AG09309 (cell line): ENCODE measurements at regions not wholly inside any gene's neighbourhood (a gene's known extent, or its start where the extent isn't known, plus 50 kb on each side); places are given as distances from the start of the nearest gene placed in this dataset.

Experiments
- DNase-seq: peaks from one replicate; pipeline ENCODE4 v3.0.0-alpha.2; 2010; ENCODE audit warnings: low read depth
- H3K4me3 ChIP-seq: 2 replicates; pipeline ENCODE4 v1.5.1; 2011; ENCODE audit warnings: mild to moderate bottlenecking, low read depth, low read length, moderate library complexity; ENCODE audit not compliant: control insufficient read depth
- CTCF ChIP-seq: IDR thresholded peaks from 2 replicates; pipeline ENCODE4 v1.5.1; 2011; ENCODE audit warnings: mild to moderate bottlenecking, low read depth, low read length, inconsistent platforms; ENCODE audit not compliant: insufficient read depth, control insufficient read depth; ENCODE audit errors: missing control alignments

- no peak for DNase-seq
- TF ChIP-seq CTCF, result no peak
- H3K4me3 ChIP-seq, result no peak overlapping the region
Observed at GRCh38 chr17:34770586-34770985, 190.7 kb downstream of the CCT6B start.

GRCh38 chr17:34769899-34770298, 190.5 kb downstream of the TMEM132E start:
- DNase-seq, result no peak
- no peak for TF ChIP-seq CTCF

GRCh38 chr17:34769049-34769448, 189.7 kb downstream of the TMEM132E start:
- no peak for DNase-seq
- no peak overlapping the region for H3K4me3 ChIP-seq
- TF ChIP-seq CTCF, result no peak

More at GRCh38 chr17:34769899-34770298, 190.5 kb downstream of the TMEM132E start:
- no peak overlapping the region for H3K4me3 ChIP-seq

- no peak for TF ChIP-seq CTCF
Observed at GRCh38 chr17:34765291-34765690, 185.9 kb downstream of the TMEM132E start.

GRCh38 chr17:34764716-34765115, 185.3 kb downstream of the TMEM132E start:
- no peak for DNase-seq
- no peak for TF ChIP-seq CTCF
- no peak overlapping the region for H3K4me3 ChIP-seq

More at GRCh38 chr17:34765291-34765690, 185.9 kb downstream of the TMEM132E start:
- DNase-seq, result no peak
- H3K4me3 ChIP-seq, result no peak overlapping the region

GRCh38 chr17:34763728-34764665, 184.6 kb downstream of the TMEM132E start:
- no peak for TF ChIP-seq CTCF
- DNase-seq, result no peak
- H3K4me3 ChIP-seq, result no peak overlapping the region
